GM12878 (cell line): ENCODE measurements at regions not wholly inside any gene's neighbourhood (a gene's known extent, or its start where the extent isn't known, plus 50 kb on each side); places are given as distances from the start of the nearest gene placed in this dataset.

Experiments
- CHD1 ChIP-seq: IDR thresholded peaks from 2 replicates; pipeline ENCODE4 v1.6.1; 2012; ENCODE audit warnings: low read depth, low read length, improper control_type of control experiment
- CHD2 ChIP-seq: IDR thresholded peaks from 2 replicates; pipeline ENCODE4 v1.6.1; 2011; ENCODE audit warnings: low read depth, low read length, improper control_type of control experiment, borderline replicate concordance
- CREM ChIP-seq: IDR thresholded peaks from 2 replicates; pipeline ENCODE4 v1.6.1; 2014; ENCODE audit warnings: antibody characterized with exemption, low read depth
- ETV6 ChIP-seq, 2 experiments: fragments of 450-650 bp in 1 of 2; IDR thresholded peaks in 1 of 2; conservative IDR thresholded peaks in 1 of 2; 2 replicates each; pipeline ENCODE4 v1.6.1; 2014; ENCODE audit warnings: antibody characterized with exemption in 1 of 2, borderline replicate concordance in 1 of 2, low read depth in 1 of 2, mild to moderate bottlenecking in 1 of 2, moderate library complexity in 1 of 2
- MYB ChIP-seq: fragments of 150-350 bp; IDR thresholded peaks from 2 replicates; pipeline ENCODE4 v1.6.1; 2014; ENCODE audit warnings: mild to moderate bottlenecking, low read depth, low read length, borderline replicate concordance
- PBX3 ChIP-seq: IDR thresholded peaks from 2 replicates; pipeline ENCODE4 v1.6.1; 2011; ENCODE audit warnings: mild to moderate bottlenecking, low read depth, low read length, moderate library complexity; ENCODE audit not compliant: insufficient replicate concordance
- POLR2A ChIP-seq: IDR thresholded peaks from 2 replicates; pipeline ENCODE4 v1.6.1; 2011; ENCODE audit warnings: low read depth, mild to moderate bottlenecking, low read length
- SMC3 ChIP-seq: IDR thresholded peaks from 2 replicates; pipeline ENCODE4 v1.6.1; 2011; ENCODE audit warnings: low read length, improper control_type of control experiment, borderline replicate concordance
- SUZ12 ChIP-seq: fragments of 200-600 bp; sonication (generic); IDR thresholded peaks from one replicate; pipeline ENCODE4 v1.6.1; 2018; ENCODE audit warnings: antibody characterized with exemption, mild to moderate bottlenecking; ENCODE audit not compliant: unreplicated experiment
- TF ChIP-seq, protein P1 (sequence below), 3 experiments: IDR thresholded peaks in 2 of 3; conservative IDR thresholded peaks in 1 of 3; 2 replicates each; pipeline ENCODE4 v1.5.1; 2011; ENCODE audit warnings: low read depth in 3 of 3, low read length in 3 of 3, mild to moderate bottlenecking in 3 of 3, control low read depth in 2 of 3, moderate library complexity in 2 of 3, inconsistent platforms in 1 of 3, mixed read lengths in 1 of 3; ENCODE audit not compliant: control insufficient read depth in 2 of 3, insufficient read depth in 1 of 3; ENCODE audit errors: extremely low read depth in 1 of 3
- TF ChIP-seq, protein P2 (sequence below): IDR thresholded peaks from 2 replicates; pipeline ENCODE4 v1.6.1; 2012; ENCODE audit warnings: improper control_type of control experiment, low read depth, low read length; ENCODE audit not compliant: insufficient replicate concordance

- TF ChIP-seq SUZ12, result no peak
- TF ChIP-seq POLR2A, result no peak
- no peak for TF ChIP-seq ETV6 (conservative IDR thresholded peaks at IDR 0.05 in 1 of 2, IDR thresholded peaks at IDR 0.05 in 1 of 2; ENCODE audit: borderline replicate concordance in 1 of 2, low read depth in 1 of 2)
- TF ChIP-seq, protein P1, sequence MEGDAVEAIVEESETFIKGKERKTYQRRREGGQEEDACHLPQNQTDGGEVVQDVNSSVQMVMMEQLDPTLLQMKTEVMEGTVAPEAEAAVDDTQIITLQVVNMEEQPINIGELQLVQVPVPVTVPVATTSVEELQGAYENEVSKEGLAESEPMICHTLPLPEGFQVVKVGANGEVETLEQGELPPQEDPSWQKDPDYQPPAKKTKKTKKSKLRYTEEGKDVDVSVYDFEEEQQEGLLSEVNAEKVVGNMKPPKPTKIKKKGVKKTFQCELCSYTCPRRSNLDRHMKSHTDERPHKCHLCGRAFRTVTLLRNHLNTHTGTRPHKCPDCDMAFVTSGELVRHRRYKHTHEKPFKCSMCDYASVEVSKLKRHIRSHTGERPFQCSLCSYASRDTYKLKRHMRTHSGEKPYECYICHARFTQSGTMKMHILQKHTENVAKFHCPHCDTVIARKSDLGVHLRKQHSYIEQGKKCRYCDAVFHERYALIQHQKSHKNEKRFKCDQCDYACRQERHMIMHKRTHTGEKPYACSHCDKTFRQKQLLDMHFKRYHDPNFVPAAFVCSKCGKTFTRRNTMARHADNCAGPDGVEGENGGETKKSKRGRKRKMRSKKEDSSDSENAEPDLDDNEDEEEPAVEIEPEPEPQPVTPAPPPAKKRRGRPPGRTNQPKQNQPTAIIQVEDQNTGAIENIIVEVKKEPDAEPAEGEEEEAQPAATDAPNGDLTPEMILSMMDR (IDR thresholded peaks at IDR 0.05 in 2 of 3, conservative IDR thresholded peaks at IDR 0.05 in 1 of 3; ENCODE audit: control insufficient read depth in 2 of 3, extremely low read depth in 1 of 3, insufficient read depth in 1 of 3, low read depth in 3 of 3, low read length in 3 of 3), result no peak
- no peak for TF ChIP-seq MYB
- TF ChIP-seq CHD2, result no peak
- no peak for TF ChIP-seq CREM
- TF ChIP-seq, protein P2, sequence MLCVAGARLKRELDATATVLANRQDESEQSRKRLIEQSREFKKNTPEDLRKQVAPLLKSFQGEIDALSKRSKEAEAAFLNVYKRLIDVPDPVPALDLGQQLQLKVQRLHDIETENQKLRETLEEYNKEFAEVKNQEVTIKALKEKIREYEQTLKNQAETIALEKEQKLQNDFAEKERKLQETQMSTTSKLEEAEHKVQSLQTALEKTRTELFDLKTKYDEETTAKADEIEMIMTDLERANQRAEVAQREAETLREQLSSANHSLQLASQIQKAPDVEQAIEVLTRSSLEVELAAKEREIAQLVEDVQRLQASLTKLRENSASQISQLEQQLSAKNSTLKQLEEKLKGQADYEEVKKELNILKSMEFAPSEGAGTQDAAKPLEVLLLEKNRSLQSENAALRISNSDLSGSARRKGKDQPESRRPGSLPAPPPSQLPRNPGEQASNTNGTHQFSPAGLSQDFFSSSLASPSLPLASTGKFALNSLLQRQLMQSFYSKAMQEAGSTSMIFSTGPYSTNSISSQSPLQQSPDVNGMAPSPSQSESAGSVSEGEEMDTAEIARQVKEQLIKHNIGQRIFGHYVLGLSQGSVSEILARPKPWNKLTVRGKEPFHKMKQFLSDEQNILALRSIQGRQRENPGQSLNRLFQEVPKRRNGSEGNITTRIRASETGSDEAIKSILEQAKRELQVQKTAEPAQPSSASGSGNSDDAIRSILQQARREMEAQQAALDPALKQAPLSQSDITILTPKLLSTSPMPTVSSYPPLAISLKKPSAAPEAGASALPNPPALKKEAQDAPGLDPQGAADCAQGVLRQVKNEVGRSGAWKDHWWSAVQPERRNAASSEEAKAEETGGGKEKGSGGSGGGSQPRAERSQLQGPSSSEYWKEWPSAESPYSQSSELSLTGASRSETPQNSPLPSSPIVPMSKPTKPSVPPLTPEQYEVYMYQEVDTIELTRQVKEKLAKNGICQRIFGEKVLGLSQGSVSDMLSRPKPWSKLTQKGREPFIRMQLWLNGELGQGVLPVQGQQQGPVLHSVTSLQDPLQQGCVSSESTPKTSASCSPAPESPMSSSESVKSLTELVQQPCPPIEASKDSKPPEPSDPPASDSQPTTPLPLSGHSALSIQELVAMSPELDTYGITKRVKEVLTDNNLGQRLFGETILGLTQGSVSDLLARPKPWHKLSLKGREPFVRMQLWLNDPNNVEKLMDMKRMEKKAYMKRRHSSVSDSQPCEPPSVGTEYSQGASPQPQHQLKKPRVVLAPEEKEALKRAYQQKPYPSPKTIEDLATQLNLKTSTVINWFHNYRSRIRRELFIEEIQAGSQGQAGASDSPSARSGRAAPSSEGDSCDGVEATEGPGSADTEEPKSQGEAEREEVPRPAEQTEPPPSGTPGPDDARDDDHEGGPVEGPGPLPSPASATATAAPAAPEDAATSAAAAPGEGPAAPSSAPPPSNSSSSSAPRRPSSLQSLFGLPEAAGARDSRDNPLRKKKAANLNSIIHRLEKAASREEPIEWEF, result no peak
- TF ChIP-seq SMC3, result no peak
- TF ChIP-seq PBX3, result no peak
- no peak for TF ChIP-seq CHD1
Measured at GRCh38 chr3:6733699-6734394, 127.1 kb upstream of the GRM7 start.
